NCI-H69 (cell line): ENCODE measurements at regions not wholly inside any gene's neighbourhood (a gene's known extent, or its start where the extent isn't known, plus 50 kb on each side); places are given as distances from the start of the nearest gene placed in this dataset.

ENCODE experiments used
- DNase-seq: peaks from one replicate; lab custom pipeline; 2025; lab: John Stamatoyannopoulos, UW

DNA sequence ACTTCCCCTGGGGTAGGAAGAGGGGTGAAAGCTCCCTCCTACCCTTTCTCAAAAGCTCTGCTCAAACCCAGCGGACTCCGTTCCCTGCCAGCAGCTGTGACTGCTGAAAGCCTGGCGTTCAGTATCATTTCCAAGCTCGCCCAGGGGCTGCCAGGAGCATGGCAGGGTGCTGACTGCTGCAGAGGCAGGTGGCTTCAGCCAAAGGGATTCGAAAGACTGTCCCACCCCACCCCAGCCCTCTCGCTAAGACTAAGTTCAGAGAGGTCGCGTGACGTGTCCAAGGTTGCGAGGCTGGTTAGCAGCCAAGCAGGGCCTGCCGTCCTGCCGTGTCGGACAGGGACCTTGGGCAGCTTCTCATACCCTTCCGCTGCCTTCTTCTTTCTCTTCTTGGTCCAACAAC, 72.3 kb upstream of the RAB12 start:
- DNase-seq = no peak

DNA sequence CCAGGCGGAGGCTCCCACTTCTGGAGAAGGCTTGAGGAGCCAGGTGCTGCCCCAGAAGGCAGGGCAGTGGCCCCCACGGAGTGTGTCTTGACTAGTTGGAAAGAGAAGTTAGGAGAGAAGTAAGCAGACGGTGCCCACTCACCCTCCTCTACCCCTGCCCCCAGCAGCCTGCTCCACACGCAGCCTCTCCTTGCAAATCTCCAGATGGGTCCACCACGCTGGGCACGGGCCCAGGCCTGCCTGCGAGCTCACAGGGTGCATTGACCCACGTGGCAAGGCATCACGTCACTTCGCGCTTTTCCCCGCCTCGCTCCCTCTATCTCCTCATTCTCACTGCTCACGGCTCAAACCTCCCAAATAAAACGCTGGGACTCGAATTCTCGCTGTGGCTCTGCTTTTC, 71.8 kb upstream of the RAB12 start:
- DNase-seq = no peak

DNA sequence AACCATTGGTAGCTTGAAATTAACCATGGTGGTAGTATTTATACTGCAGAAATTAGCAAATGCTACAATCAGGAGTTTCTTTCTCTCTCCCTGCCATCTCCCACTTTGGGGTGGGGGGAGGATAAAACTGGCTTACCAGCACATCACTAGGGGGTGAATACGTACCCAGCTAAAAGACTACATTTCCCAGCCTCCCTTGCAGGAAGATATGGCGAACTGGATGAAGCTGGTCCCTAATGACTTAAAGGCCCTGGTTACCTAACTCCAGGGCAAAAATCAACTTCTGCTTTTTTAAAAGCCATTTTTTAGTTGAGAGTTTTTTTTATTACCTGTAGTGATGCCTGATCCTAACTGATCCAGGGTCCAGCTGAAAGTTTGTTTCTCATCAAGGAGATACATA, 70.3 kb upstream of the RAB12 start:
- DNase-seq = no peak

DNA sequence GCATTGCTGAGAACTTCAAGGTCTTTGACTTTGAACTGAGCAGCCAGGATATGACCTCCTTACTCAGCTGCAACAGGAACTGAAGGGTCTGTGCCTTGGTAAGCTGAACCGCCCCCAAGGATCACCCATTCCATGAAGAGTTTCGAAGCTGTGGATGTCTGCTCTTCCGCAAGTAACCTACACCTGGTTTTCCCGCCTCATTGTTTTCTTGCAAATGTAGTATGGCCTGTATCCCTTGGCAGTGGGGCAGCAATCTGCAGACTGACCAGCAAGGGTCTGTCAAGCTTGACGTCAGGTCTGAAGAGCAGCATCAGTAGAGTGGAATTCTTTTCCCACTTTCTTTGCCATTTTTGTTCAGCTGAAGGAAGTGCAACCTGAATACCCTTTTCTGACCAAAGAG, 62.6 kb upstream of the RAB12 start:
- DNase-seq = no peak

DNA sequence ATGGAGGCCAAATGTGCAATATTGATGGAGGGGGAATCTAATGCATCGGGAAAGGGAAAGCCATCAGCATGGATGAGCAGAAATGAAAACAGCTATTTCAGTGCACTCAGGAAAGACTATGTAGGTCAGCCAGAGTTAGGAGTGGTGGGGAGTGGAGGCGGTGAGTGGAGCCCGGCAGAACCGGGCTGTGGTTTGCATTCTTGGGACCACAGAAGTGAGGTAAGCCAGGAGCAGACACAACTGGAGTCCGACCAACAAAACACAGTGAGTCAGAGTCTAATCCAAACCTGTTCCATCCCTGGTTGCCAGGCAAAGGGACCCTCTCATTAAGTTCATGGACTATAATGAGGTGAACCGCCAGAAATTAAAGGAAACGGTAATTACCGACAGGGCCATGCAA, 61.1 kb upstream of the RAB12 start:
- DNase-seq = no peak

DNA sequence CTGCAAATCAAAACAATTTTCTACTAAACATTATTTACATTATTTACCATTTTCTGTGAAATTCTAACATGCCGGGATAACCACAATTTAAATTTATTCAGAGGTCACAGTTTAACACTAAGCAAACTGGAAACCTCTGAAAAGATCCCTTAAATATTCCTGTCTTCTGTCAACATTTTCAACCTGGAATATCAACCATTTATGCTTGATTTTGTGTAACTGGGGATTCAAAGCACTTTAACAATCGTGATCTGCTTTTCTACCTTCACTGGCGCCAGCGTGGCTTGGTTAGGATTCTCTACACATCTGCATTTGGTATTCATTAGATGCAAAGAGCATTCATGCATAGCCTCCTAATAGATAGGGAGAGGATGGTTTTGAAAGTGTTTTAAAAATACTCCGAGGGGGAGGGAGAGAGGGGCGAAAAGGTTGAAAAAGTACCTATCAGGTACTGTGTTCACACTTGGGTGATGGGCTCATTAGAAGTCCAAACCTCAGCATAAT, 59.9 kb upstream of the RAB12 start:
- no peak for DNase-seq

DNA sequence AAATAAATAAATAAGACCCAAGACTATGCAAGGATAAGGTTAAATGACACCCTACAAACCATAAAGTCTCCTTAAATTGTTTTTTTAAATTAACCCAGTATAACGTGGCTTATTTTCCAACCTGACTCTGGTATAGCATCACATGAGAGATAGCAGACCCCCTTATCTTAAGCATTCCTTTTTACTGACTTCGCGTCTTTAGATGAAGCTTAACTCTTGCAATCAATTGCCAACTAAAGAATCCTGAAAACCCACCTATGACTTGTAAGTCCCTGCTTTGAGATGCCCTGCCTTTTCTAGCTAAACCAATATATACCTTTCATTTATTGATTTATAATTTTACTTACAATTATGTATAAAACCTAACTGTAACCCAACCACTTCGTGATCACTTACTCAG, 57.1 kb upstream of the RAB12 start:
- no peak for DNase-seq

DNA sequence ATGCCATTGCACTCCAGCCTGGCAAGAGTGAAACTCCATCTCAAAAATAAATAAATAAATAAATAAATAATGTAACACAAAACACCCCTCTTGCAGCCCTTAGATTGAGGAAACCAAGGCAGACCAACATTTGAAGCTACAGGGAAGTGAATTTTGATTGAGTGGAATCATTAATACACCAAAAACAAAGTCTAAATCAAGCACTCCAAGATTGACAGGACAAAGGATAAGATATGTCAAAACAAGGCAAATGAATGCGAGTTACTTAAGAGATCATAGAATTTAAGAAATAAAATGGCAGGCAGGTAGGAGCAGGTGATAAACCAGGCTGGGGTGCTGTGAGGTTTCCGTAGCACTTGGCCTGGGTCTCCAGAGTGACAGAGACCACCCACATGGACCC, 54.9 kb upstream of the RAB12 start:
- no peak for DNase-seq

DNA sequence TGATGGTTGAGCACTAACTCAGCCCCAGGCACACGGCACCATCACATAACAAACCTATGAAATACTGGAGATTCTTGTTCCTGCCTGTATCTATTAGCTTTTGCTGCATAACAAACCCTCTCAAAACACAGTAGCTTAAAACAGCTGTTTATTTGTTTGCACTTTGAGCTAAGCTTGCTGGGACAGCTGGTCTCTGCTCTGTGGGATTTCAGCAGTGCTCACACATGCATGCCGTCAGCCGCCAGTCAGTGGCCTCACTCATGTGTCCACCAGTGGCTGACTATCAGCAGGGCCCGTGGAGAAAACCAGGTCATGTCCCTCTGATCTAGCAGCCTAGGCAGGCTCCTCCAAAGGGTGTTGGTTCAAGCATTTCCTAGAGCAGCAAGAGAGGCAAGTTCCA, 52.8 kb upstream of the RAB12 start:
- DNase-seq = no peak
